NCI-H524 treated with DMSO at 0.1 percent for 48 hours (cell line): ENCODE measurements at regions not wholly inside any gene's neighbourhood (a gene's known extent, or its start where the extent isn't known, plus 50 kb on each side); places are given as distances from the start of the nearest gene placed in this dataset.
A peak's percentile ranks its signal among the peaks of the same experiment; 100 is the strongest.
"Not testable (repeated sequence)": the region's sequence is repeated elsewhere in the genome, so short reads cannot be mapped to it uniquely, and the experiment has no call there.

ENCODE experiments used
- DNase-seq: peaks from one replicate; lab custom pipeline; 2025; lab: John Stamatoyannopoulos, UW

DNA sequence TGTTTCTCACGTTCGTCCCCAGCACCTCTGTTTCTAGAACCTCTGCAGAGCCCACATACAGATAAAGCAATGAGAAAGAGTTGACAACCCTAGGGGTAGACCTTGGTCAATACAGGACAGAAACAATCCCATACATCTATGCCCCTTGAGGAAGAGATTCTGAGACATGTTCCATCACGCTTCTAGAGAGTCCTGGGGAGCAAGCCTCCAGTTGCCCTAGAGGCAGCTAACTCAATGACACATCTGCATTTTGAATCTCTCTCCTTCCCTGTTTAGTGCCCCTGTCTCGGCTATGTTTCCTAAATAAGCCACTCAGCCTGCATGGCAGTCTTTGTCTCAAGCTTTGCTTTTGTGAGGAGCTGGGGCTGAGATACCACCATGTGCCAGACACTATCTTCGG lies 435.3 kb downstream of the CD83 start:
- DNase-seq: no peak

DNA sequence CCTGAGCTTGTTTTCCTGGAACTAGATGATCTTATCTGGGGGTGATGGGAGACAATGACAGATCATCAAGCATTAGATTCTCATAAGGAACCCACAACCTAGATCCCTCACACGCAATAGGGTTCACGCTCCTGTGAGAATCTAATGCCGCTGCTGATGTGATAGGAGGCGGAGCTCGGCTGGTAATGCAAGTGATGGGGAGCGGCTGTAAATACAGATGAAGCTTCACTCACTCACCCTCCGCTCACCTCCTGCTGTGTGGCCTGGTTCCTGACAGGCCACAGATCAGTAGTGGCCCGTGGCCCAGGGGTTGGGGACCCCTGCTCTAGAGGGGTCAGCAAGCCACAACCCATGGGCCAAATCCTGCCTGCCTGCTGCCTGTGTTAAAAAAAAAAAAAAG lies 435.9 kb downstream of the CD83 start:
- no peak for DNase-seq

DNA sequence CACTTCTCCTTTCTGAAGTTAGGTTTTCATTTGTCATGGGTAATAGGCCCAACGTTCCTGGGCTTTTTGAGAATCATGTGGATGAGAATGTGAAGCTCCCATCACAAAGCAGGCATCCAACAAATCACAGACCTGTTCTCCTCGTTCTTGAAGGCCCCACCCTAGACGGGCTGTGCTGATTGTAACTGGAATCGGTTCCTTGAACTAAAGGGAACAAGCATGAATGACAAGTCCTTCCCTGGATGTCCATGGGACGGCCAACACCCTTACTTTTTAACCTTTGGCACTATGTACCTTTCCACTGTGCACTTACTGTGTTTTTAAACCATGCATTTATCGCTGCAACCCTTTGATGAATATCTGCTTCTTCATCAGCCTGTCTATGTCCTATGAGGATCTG lies 438.2 kb downstream of the CD83 start:
- no peak for DNase-seq

DNA sequence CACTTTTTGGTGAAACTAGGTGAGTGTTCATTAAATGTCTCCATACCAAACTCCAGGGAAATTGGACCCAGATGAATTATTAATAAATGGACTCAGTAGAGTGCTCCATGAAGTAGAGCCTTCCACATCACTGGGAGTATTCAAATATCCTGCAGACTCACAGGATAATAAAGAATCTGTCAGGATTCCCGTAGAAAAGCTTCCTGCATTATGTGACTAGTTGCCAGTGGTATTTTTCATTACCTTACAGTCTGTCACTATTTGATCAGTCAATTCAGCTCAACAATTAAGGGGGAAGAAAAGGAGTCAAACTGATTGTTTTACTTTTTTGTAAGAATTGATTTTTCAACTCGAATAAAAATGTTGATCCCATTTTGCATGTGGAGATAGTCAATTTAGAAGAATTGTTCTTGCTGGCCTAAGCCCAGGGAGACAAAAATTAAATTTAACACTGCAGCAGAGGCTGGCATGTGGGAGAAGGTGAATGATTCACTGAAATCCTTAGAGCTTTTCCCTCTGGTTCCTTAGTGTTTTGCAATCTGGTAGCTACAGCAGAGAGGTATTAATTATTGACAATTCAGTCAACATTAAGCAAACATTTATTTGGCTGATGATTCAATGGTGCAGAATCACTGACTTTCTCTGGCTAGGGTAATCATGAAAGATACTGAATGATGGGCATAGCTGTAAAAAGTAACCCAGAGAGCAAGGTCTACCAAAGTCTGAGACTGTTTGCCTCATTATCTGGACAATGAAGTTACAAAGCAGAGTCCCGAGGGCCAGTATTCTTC lies 442.4 kb downstream of the CD83 start:
- no peak for DNase-seq

DNA sequence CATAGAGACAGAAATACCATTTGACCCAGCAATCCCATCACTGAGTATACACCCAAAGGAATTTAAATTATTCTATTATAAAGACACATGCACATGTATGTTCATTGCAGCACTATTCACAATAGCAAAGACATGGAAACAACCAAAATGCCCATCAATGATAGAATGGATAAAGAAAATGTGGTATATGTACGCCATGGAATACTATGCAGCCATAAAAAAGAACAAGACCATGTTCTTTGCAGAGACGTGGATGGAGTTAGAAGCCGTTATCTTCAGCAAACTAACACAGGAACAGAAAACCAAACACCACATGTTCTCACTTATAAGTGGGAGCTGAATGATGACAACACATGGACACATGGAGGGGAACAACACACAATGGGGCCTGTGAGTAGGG lies 444.0 kb downstream of the CD83 start:
- not testable (repeated sequence) for DNase-seq

DNA sequence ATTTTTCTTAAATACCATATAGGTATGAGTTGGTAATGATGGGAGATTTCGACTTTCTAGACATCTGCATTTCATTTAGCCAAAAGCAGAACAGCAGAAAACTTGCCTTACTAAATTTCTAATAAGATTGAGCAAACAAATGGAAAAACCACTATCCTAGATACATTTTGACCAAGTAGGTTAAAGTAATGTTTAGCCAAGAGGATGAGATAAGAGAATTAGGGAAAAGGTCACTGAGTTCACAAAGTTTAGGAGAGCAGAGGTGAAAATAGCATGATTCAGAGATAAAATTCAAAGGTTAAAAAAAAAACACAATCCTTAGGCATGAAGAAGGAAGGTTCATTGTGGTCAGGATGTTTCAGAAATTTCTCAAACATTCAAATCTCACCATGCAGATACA lies 450.3 kb downstream of the CD83 start:
- DNase-seq: no peak

DNA sequence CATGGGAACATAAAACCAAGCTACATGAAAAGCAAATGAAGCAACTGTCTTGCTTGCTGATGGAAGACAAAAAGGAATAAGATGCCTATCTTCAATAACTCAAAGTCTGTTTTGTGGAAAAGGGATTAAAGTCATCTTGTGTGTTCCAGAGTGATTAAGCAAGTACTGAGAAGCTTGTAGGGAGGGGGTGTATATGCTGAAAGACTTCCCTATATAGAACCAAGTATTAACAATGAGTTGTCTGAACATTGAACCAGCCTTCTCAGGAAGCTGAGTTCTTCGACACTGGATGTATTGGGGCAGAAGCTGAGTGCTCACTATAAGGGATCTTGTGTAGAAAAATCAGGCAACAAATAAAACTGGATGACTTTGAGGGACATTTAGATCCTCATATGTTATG lies 451.8 kb downstream of the CD83 start:
- DNase-seq: no peak

DNA sequence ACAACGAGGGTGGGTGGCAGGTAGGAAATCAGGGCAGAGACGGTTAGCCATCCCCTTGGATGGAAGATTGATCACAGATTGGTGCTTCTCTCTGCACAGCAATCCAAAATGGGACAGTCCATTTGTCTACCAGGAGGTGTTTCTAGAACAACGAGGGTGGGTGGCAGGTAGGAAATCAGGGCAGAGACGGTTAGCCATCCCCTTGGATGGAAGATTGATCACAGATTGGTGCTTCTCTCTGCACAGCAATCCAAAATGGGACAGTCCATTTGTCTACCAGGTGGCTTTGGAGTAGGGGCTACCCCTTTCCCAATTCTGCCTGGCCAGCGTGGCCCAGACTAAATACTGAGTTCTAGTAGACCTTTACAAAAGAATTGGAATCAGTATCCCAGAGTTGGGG lies 452.3 kb downstream of the CD83 start:
- DNase-seq: not testable (repeated sequence)

DNA sequence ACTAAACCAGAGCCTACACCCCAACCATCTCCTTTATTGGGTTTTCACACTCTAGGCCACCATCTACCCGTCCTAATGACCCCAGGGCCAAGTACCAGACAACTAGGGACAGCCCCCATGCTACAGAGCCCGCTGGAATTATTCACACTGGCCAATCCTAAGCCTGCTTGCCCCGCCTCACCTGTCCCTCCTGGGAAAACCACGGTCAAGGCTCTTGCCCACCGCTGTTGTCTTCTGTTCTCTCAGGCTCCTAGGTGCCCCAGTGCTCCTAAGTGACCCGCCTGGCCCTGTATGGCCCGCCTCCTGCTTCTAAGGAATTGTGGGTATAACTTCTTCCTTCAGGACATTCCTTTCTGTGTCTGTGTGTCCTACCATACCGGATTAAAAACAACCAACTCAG lies 453.4 kb downstream of the CD83 start:
- DNase-seq: no peak

DNA sequence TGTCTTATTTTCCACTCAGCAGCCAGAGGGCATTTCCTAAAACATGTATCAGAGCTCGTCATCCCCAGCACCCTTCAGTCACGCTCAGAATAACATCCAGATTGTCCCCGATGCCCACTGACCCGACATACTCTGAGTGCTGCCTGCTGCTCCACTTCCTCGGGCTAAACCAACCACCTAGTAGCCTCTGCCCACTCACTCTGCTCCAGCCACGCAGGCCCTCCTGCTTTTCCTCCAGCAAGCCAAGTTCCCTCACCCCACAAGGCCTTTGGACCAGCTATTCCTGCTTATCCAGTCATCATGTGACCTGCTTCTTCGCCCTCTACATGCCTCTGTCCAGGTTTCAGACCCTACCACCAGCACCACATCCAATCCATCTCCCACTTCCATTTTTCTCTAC lies 454.2 kb downstream of the CD83 start:
- no peak for DNase-seq

DNA sequence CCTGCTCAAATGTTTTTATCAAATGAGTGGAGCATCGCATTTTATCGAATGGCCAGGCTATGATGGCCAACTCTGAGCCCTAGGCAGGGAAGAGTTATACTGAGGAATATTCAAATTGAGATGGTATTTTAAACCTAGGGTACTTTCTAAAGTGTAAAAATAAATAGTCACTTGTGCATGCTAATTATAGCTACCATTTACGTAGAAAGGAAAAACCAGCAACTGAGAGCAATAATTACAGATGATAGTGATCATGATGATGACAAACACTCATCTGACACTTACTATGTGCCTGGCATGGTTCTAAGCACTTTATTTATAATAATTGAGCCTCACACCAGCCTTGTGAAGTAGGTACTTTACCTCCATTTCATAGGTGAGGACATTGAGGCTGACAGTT lies 455.7 kb downstream of the CD83 start:
- DNase-seq: no peak

DNA sequence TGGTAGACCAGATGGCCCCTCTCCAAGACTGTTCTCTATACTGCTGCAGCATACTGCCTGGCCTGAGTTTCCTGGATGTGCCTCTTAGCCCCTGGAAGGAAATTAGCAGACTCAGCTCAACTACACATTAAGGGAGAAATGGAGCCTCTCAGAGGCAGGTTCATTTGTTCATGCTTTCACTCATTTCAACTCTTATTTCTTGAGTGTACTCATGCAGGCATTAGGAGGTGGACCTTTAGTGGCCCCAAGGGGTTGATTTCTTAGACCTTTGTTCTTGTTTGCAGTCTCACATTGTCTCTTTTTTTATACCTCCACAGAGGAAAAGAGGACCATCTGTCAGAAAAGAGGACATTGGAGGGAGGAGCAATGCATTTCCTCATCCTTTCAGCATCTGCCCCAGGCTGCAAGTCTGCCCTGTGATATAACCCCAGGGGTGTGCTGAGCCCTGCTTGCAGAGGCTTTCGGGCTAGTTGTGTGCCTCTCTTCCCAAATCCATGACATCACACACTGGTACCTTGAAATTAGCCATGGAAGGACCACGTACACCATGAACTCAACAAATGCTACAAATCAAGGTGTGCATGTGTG lies 456.2 kb downstream of the CD83 start:
- DNase-seq: peak; percentile 88

DNA sequence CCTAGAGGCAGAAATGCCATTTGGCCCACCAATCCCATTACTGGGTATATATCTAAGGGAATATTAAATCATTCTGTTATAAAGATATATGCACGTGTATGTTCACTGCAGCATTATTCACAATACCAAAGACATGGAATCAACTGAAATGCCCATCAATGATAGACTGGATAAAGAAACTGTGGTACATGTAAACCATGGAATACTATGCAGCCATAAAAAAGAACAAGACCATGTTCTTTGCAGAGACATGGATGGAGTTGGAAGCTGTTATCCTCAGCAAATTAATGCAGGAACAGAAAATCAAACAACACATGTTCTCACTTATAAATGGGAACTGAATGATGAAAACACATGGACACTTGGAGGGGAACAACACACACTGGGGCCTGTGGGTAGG lies 458.4 kb downstream of the CD83 start:
- DNase-seq: no peak

DNA sequence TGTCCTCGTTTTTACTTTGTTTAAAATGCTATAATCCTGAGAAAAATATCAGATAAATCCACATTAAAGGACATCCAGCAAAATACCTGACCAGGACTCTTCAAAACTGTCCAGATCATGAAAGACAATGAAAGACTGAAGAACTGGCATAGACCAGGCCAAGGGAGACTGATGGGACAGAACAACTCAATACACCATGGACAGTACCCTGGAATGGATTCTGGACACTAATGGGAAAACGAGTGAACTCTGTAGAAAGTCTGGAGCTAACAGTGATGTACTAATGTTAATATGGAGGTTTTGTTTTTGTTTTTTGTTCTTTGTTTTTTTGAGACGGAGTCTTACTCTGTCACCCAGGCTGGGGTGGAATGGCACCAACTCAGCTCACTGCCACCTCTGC lies 461.4 kb downstream of the CD83 start:
- DNase-seq: no peak

DNA sequence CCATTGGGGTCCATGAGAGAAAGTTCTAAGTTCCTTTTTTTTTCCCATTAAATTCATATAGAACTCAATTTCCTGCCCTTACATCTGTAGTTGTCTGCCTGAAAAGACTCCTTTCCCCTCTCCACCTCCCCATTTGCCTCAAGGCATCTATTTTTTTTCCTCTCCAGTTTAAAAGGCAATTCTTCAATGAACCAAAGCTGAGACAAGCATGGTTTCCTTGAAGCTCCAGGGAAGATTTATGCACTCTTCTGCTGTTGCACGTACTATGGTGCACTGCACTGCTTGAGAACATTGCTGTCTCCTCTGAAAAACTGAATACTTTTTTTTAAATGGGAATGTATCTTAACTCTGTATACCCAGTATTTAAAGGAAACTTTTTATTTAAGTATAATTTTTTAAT lies 465.2 kb downstream of the CD83 start:
- no peak for DNase-seq

DNA sequence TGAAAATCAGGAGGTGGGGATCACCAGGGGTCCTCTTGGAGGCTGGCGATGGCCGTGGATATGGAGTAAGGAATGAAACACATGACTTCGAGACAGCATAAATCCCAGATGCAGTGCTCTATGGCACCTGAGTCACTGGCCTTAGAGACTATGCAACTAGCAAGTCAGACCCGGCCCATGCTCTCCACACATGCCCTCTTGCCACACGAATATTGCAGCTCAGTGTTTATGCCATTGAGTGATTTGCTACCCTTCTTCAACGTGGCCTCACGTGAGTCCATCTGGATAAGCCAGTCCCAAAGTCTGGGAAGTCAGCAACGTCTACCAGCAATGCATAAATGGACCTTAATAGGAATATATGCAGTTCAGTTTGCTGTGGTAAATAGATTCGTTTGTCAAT lies 466.3 kb downstream of the CD83 start:
- DNase-seq: no peak

DNA sequence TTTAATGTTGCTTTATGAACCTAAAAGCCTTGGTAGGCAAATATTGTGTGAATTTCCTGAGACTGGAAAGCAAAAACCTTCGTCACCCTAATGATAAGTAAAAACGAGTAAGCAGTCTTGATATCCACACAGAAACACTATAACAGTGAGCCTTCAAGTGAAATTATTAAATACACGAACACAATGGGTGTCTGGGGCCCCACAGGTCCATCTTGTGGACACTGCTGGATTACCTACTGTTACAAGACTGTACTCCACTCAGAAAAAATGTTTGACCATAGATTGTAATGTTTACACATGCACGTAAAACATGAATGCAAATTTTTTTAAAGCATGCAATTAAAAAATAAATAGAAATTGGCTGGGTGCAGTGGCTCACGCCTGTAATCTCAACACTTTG lies 466.9 kb downstream of the CD83 start:
- no peak for DNase-seq

DNA sequence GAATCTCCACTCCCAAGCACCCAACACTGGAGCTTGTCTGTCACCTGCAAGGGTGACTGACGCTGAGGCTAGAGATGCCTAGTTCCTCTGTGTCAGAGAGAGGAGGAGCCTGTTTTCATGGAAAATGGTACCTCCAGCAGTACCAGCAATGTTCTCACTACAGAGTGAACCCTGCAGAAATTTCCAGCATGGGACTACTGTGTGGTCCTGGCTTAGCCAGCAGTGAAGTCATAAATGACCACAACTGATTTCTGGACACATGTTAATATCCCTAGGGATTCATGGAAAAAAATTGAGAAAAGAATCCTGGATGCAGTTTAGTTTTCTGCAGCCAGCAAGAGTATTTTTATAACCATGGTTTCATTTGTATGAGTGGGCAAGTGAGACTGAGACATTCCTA lies 468.1 kb downstream of the CD83 start:
- no peak for DNase-seq

DNA sequence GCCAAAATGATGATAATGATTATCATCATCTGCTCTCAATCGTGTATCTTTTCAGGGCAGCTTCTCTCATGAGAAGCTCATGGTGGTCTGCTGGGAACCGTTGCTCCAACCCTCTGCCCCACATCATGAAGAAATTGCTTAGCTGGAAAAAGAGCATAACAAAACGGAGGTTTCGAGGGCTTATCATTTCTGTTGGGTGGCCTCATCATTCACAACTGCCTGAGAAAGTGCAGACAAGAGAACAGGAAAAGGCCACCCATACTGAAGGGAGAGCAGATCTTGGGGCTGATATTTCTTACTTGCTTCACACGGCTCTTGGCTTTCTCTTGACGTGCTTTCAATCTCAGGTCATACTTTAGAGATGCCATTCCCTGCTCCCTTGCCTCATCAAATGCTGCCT lies 471.6 kb downstream of the CD83 start:
- no peak for DNase-seq

DNA sequence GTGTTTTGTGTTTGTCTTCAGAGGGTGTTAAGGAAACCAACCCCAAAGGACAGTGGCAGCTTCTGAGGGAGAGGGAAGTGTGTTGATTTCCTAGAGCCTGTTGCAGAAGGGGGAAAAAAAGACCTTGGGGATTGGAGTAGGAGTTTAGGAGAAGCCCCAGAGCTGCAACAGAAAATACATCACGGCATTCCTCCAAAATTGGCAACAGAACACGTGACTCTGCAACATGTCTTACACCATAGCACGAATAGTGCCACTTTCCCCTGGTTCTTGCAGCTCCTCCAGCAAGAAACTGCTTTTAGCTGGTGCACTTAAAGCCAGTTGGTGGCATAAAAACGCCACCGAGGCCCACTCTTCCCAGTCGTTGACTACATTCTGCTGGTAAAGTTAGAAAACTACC lies 473.0 kb downstream of the CD83 start:
- DNase-seq: no peak

DNA sequence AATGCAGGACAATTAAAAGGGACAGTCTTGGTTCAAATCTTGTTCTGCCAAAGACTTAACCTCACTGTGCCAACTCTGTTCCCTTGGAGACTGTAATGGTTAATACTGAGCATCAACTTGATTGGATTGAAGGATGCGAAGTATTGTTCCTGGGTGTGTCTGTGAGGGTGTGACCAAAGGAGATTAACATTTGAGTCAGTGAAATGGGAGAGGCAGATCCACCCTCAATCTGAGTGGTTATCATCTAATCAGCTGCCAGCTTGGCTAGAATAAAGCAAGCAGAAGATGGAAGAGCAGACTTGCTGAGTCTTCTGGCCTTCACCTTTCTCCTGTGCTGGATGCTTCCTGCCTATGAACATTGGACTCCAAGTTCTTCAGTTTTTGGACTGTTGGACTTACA lies 474.4 kb downstream of the CD83 start:
- DNase-seq: no peak

DNA sequence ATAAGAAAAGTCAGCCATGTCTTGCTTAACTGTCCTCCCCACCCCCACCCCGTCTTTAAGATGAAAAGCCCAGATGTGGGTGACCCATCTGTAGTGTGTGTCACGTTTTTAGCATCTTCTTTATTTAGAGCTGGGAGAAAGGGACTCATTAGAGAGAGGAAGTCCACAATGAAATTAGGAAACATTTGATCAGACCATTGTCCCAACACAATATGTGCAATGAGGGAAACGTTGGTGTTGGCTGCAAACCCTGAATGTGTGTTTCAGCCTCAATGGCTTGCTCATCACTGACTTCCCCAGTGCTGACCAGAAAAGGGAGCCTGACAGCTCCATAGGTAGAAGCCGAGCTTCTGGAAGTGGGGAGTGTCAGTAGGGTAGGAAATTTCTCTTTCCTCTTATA lies 475.7 kb downstream of the CD83 start:
- no peak for DNase-seq

DNA sequence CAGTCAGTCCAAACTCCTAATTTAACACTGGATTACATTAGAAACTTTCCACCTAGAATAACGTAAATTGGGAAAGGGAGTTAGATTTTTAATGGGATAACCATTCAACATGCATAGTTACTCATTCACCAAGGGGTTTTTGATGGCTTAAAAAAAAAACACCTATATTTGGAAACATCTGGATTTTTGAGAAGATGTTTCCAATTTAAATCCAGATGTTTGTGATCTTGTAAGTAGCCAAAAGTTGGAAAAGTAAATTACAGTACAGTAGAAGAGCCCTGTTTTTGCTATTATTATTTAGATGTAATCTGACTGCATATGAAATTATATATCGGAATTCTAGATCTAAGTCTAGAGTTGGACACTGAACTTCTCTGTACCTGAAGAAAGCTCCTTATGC lies 478.2 kb downstream of the CD83 start:
- DNase-seq: no peak

DNA sequence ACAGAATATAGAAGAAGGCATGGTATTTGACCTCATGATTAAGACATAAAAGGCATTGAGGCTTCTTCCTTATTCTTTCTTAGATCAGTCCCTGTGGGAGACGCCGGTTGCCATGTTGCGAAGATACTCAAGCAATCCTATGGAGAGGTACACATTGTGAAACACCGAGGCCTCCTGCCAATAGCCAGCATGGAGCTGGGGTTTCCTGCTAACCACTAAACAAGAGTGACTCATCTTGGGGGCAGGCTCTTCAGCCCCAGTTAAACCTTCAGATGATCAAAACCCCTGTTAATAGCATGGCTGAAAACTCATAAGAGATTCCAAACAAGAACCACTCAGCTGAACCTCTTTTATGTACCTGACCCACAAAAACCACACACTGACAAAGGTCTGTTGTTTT lies 478.8 kb downstream of the CD83 start:
- no peak for DNase-seq
